GM21390 (cell line): ENCODE measurements at regions not wholly inside any gene's neighbourhood (a gene's known extent, or its start where the extent isn't known, plus 50 kb on each side); places are given as distances from the start of the nearest gene placed in this dataset.

ENCODE experiments used
- ATAC-seq: cut with Tn5 transposase; IDR thresholded peaks from one replicate; pipeline ENCODE4 v1.9.1; 2021; ENCODE audit not compliant: unreplicated experiment

DNA sequence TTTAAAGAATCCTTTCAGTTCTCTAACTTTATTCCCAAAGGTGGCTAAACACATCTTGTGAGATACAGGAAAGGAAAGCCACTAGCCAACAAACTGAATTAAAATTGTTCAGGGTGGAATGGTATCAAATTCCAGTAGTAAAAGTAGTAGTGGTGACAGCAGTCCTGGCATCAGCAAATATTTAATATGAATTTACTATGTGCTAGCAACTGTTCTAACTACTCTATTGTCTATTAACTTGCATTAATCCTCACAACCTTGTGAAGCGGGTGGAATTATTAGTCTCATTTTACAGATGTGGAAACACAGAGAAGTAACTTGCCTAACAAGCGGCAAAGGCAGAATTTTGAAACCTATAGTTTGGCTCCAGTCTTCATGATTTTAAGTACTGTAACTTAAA, 130.1 kb downstream of the KLF12 start:
- ATAC-seq: no peak

DNA sequence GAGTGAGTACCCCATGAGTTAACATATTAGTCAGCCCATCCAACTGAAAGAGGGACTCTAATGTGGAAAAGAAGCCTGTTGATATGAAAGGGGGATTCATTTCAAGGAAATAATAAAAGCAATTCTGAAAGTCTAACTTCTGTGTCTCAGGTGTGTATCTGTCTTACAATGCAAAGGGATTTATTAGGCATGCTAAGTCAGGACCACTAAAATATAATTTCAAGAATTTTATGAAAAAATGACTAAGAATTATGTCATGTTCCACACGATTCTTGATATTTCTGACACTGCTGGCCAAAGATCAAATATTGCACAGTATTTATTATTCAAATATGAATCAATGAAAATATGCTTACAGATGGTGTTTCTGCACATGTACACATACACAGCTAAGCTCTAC, 130.8 kb downstream of the KLF12 start:
- ATAC-seq: no peak

GRCh38 chr13:74000876-74001275, 133.3 kb downstream of the KLF12 start:
- no peak for ATAC-seq

DNA sequence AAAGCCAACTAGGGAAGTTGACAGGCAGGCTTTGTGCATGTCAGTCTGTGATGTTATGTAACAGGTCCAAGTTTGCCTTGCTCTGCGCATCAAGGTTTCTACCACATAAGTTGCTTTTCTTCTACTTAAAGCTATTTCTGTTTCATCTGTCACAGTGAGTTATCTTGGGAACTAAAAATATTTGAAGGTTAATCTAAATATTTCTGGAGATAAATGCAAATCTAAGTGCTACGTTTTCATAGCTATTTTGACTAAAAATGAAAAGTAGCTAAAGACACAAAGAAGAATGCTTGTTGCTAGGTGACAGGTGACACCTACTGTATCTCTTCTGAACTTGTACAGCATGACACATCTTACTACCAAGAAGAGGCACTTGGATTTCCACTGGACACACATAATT, 135.6 kb downstream of the KLF12 start:
- peak; percentile 77 for ATAC-seq

DNA sequence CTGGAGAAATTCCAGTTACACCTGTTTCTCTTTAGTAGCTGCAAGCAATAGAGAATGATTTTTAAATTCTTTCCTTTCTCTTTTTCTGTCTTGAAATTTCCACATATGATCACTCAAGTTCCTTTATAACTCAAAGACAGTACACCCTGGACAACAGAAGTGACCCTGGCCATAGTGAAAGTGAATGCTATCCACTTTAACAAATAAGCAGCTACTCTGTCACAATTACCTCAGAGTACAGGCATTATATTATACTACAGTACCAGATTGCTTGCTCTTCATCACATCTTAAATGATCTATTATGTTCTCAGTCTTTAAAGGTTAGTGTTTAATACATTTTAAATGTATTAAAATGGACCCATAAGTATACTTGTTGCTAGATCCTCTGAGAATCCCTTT, 136.2 kb downstream of the KLF12 start:
- ATAC-seq: no peak

DNA sequence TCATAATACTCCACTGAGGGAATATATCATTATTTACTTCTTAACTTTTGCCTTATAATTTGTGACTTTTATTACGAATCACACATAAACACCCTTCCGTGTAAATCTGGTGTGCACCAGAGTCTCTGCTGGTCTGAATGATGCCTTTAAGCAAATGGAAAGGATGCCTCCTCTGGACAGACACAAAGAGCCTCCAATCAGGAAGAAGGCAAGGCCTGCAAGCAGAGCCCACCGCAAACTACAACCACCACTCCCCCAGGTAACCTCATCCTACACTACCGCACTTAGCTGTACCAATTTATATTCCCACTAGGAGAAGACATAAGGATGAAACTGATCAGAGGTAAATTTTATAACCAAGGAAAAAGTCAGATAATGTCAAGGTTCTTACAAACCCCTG, 137.6 kb downstream of the KLF12 start:
- ATAC-seq: no peak

DNA sequence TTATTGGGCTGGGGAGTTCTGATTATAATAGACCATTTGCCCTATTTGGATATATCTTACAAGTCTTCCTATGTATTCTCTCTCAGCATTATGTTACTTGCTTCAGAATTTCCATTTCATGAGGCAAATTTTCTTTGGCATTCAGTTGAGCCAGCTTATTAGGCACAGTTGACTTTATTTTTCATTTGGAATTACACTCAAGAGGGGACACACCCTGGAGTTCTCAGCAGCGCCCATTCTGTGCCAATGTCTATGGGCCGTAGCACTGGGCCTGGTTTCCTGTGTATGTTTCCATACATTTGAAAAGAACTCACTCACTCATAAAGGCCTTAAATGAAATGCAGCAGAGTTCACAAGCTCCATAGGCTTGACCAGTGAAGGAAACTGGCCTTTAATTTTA, 138.5 kb downstream of the KLF12 start:
- no peak for ATAC-seq

- ATAC-seq: no peak
These were observed 140.5 kb downstream of the KLF12 start for GRCh38 chr13:73993661-73994060.

- no peak for ATAC-seq
These were observed 142.3 kb downstream of the KLF12 start for GRCh38 chr13:73991884-73992283.

DNA sequence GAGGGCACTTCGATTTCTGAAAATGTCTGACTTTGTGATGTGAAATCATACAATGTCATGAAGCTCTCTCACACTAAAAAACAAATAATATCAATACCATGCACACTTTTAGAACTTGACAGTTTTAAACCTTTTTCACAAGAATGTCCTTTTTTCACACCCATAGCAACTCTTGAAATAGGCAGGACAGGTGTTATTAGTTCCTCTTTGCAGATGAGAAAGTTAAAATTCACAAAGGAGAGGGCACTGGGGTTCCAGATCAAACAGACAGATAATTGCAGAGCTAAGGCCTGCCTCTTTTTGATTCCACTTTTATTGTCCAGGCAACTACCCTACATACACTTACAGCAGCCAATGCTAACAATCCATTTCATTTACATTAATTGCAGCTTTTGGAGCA, 142.8 kb downstream of the KLF12 start:
- peak; percentile 57 for ATAC-seq

DNA sequence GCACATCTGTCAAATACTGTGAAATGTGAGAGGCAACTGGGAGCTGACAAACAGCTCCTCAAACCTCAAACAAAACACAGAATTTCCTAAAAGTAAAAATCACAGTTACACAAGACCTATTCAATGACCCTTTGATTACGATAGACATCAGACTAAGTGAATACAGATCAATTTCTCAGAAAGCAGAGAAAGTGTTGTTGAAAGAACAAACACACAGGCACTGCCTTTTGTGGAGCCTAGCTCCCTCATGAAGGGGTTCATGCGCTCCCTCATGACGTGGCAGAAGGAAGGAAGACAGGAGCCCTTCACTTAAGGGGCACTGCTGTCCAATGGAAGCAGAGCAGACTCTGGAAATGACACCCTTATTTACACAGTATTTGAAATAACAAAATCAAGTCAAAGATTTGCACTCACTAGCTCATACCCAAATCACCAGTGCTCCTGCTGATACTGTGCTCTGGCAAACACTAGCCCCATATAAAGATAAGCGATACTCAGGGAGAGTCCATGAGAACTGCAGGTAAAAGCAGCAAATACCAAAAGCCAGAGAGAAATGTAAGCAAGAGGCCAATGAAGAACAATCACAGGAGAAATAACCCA, 144.9 kb downstream of the KLF12 start:
- no peak for ATAC-seq

GRCh38 chr13:73988461-73988860, 145.7 kb downstream of the KLF12 start:
- ATAC-seq: no peak

GRCh38 chr13:73987618-73988017, 146.6 kb downstream of the KLF12 start:
- ATAC-seq: no peak

DNA sequence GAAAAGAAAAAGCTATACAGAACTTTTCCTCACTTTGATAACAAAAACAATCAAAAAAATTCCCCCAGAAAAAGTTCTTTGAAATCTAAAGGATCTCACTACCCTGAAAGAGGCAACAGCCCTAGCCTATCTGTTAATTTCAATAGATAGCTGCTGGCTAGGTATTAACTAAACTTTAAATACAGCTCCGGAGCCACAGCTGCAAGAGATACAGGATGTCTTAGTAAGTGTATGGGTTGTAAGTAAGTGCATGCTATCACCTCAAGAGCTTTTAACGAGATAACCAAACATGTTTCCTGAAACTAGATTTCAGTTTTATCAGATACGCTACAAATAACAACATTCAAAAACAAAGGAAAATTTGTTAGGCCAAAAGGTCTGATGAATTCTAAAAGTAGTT, 148.4 kb downstream of the KLF12 start:
- ATAC-seq: no peak

DNA sequence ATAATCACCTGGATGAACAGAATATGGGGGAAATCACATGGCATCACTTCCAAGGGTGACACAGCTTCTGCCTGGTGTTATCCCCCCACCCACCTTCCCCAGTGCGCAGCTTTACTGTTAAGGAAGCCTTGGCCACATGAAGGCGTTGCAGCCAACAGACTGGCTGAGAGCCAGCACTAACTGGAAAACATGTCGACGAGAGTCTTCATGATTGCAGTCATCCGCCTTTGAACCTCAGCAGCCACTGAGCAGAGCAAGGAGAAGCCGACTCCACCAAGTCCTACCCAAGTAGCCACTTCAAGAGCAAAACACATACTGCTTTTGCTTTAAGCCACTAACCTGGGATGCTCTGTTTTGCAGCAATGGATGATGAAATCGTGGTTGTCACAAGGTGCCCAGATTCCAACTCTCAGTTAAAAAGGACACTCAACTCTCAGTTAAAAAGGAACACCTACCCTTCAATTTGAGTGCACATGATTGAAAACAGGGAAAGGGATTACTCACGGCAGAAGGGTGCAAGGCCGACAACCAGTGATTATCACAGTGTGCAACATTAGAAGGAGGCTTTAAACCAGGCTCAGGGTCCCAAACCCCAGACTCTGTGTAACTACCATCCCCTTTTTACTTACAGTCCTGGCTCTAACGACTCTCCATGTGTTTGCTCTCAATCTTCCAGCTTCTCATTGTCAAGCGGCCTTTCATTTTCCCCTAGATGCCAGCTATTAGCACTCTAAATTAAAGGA, 149.1 kb downstream of the KLF12 start:
- ATAC-seq: no peak

DNA sequence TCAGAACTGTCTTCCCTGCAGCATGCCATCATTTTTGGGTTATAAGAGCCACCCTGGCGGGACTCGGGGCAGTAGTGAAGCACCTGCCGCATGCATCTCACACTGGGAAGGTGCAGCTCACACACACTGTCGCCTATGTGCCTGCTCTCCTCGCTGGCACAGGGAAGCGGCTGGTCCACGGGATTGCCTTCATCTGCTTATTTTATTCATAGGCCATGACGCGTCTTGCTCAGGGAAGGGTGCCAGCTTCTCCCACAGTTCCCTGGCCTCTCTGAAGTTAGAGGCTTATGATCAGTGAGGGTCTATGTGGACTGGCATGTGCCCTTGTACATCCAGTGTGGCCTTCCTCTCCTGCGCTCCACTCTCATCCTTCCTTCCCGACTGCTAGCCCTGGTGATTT, 150.0 kb downstream of the KLF12 start:
- ATAC-seq: no peak

GRCh38 chr13:73983109-73983508, 151.1 kb downstream of the KLF12 start:
- no peak for ATAC-seq

DNA sequence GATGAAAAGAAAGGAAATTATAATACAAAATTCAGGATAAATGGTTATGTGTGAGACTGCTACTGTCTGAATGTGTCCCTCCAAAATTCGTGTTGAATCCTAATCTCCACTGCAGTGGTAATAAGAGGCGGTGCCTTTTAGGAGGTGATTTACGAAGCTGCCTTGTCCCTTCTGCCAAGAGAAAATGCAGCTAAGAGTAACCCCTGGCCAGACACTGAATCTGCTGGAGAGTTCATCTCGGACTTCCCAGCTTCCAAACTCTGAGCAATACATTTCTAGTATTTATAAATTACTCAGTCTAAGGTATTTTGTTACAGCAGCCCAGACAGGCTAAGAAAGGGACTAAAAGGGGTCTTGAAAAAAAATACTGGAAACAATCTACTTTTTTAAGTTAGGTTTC, 152.6 kb downstream of the KLF12 start:
- ATAC-seq: no peak

- no peak for ATAC-seq
These were observed 158.4 kb downstream of the KLF12 start for GRCh38 chr13:73975767-73976166.

- ATAC-seq: no peak
These were observed 160.2 kb downstream of the KLF12 start for GRCh38 chr13:73974051-73974450.

GRCh38 chr13:73973156-73973555, 161.0 kb downstream of the KLF12 start:
- ATAC-seq: no peak

DNA sequence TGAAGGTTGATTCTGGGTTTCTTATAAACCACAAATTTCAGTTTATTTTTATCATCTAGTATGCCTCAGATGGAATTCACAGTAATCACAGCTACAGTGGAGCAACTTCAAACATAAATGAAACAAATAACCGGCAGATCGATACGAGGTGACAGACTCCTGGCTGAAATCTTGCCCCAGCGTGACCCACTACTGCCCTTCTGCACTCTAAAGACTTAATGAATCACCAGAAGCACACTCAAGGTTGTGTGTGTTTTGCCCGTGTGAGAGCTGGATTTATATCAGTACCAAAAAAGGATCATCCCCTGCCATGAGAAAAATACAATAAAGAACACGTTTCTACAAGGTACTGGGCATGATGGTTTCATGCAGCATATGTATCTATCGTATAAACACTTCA, 161.7 kb downstream of the KLF12 start:
- ATAC-seq: no peak

GRCh38 chr13:73971481-73971880, 162.7 kb downstream of the KLF12 start:
- no peak for ATAC-seq
